HCT116 (cell line): ENCODE measurements at regions not wholly inside any gene's neighbourhood (a gene's known extent, or its start where the extent isn't known, plus 50 kb on each side); places are given as distances from the start of the nearest gene placed in this dataset.

Experiments
- ATAC-seq: fragments of 200-7000 bp; cut with Tn5 transposase; 2 replicates; pipeline ENCODE4 v1.9.1; 2020; ENCODE audit warnings: mild to moderate bottlenecking, moderate library complexity
- BruUV-seq: library from RNA; stranded (reverse); fragments of 400-500 nt; replicated peaks from 2 replicates; lab custom pipeline; 2021; lab: Mats Ljungman, UMichigan
- CTCF ChIA-PET: fragments of 300-600 bp; sonication (Branson Sonifier 250); formaldehyde crosslinking; loops from one replicate; lab custom pipeline; 2021; ENCODE audit warnings: antibody characterized with exemption; lab: Charles Lee
- POLR2A ChIA-PET: fragments of 300-600, 350-600 bp; sonication (Branson Sonifier 250); formaldehyde crosslinking; loops from one replicate; lab custom pipeline; 2021; ENCODE audit warnings: antibody characterized with exemption; lab: Charles Lee
- RAD21 ChIA-PET, 2 experiments: fragments of 300-600 bp; sonication (Branson Sonifier 250); formaldehyde crosslinking; loops; one replicate each; lab custom pipeline; 2023; ENCODE audit warnings: low total read pairs in 2 of 2; ENCODE audit not compliant: uncharacterized antibody in 2 of 2, unreplicated experiment in 2 of 2, low non-redundant PET in 1 of 2; lab: Charles Lee
- DNase-seq: peaks from one replicate; pipeline ENCODE4 v3.0.0-alpha.2; 2010; ENCODE audit warnings: low read depth, low spot score
- H2AFZ ChIP-seq: fragments of 200-600 bp; shearing (Covaris generic), sonication (generic); 2 replicates; pipeline ENCODE4 v1.6.1; 2017; ENCODE audit warnings: low read depth, mixed run types, mixed read lengths, antibody characterized with exemption, low read length; ENCODE audit not compliant: poor library complexity, severe bottlenecking
- H3K27ac ChIP-seq: 2 replicates; pipeline ENCODE4 v1.5.1; 2012; ENCODE audit warnings: low read depth, low read length
- H3K27me3 ChIP-seq: fragments of 200-600 bp; sonication (generic); 2 replicates; pipeline ENCODE4 v1.6.1; 2016; ENCODE audit warnings: mixed run types, low read length, mixed read lengths; ENCODE audit not compliant: insufficient read depth
- H3K36me3 ChIP-seq, 2 experiments: fragments of 200-500 bp in 1 of 2; fragments of 200-600 bp in 1 of 2; sonication (Bioruptor generic) in 1 of 2; sonication (generic) in 1 of 2; 2 replicates each; pipeline versions ENCODE4 v1.5.1 to v1.6.1; 2014 to 2016; ENCODE audit warnings: low read length in 2 of 2, inconsistent platforms in 1 of 2, mixed read lengths in 1 of 2, mixed run types in 1 of 2; ENCODE audit not compliant: insufficient read depth in 2 of 2, control insufficient read depth in 1 of 2
- H3K4me1 ChIP-seq, 2 experiments: fragments of 200-600 bp in 1 of 2; sonication (generic) in 1 of 2; 2 replicates each; pipeline versions ENCODE4 v1.5.1 to v1.6.1; 2012 to 2017; ENCODE audit warnings: low read length in 2 of 2, inconsistent platforms in 1 of 2, mild to moderate bottlenecking in 1 of 2, mixed read lengths in 1 of 2, mixed run types in 1 of 2, moderate library complexity in 1 of 2; ENCODE audit not compliant: insufficient read depth in 2 of 2, control insufficient read depth in 1 of 2
- H3K4me2 ChIP-seq: fragments of 200-600 bp; sonication (generic); 2 replicates; pipeline ENCODE4 v1.6.1; 2017; ENCODE audit warnings: mixed run types, low read length, mixed read lengths
- H3K4me3 ChIP-seq, 2 experiments: fragments of 200-600 bp in 1 of 2; sonication (generic) in 1 of 2; replicated peaks in 1 of 2; 2 replicates each; pipeline ENCODE4 v1.5.1; 2011 to 2016; ENCODE audit warnings: low read length in 2 of 2, control low read depth in 1 of 2, low read depth in 1 of 2, mild to moderate bottlenecking in 1 of 2, mixed read lengths in 1 of 2, mixed run types in 1 of 2
- H3K79me2 ChIP-seq: fragments of 200-600 bp; sonication (generic); 2 replicates; pipeline ENCODE4 v1.6.1; 2017; ENCODE audit warnings: mild to moderate bottlenecking, mixed run types, low read length, moderate library complexity, mixed read lengths; ENCODE audit not compliant: insufficient read depth
- H3K9ac ChIP-seq: fragments of 200-600 bp; sonication (generic); 2 replicates; pipeline ENCODE4 v1.6.1; 2016; ENCODE audit warnings: low read length, mixed read lengths
- H3K9me2 ChIP-seq: fragments of 200-600 bp; sonication (generic), shearing (Covaris generic); 2 replicates; pipeline ENCODE4 v1.6.1; 2017; ENCODE audit warnings: mixed run types, mild to moderate bottlenecking, moderate library complexity; ENCODE audit not compliant: insufficient read depth
- H3K9me3 ChIP-seq, 2 experiments: fragments of 200-500 bp in 1 of 2; fragments of 200-600 bp in 1 of 2; sonication (Bioruptor generic) in 1 of 2; sonication (generic) in 1 of 2; 2 replicates each; pipeline ENCODE4 v1.6.1; 2014 to 2017; ENCODE audit warnings: low read length in 2 of 2, mixed read lengths in 2 of 2, inconsistent platforms in 1 of 2, low read depth in 1 of 2, mild to moderate bottlenecking in 1 of 2, mixed run types in 1 of 2, moderate library complexity in 1 of 2; ENCODE audit not compliant: control insufficient read depth in 1 of 2, insufficient read depth in 1 of 2
- H4K20me1 ChIP-seq: fragments of 200-600 bp; sonication (generic), shearing (Covaris generic); 2 replicates; pipeline ENCODE4 v1.6.1; 2017; ENCODE audit warnings: mixed run types, mild to moderate bottlenecking, moderate library complexity; ENCODE audit not compliant: insufficient read depth
- CTCF ChIP-seq, 3 experiments: fragments of 200-600 bp in 1 of 3; sonication (generic) in 1 of 3; IDR thresholded peaks in 2 of 3; conservative IDR thresholded peaks in 1 of 3; 2 replicates each; pipeline ENCODE4 v1.5.1; 2012 to 2017; ENCODE audit warnings: low read depth in 2 of 3, low read length in 2 of 3, antibody characterized with exemption in 1 of 3, borderline replicate concordance in 1 of 3, control low read depth in 1 of 3, mild to moderate bottlenecking in 1 of 3, mixed read lengths in 1 of 3, mixed run types in 1 of 3, moderate library complexity in 1 of 3; ENCODE audit not compliant: insufficient read depth in 1 of 3
- MAX ChIP-seq: IDR thresholded peaks from 2 replicates; pipeline ENCODE4 v1.6.1; 2012
- intact Hi-C: fragments of 100-400 bp; cut with micrococcal nuclease; formaldehyde crosslinking; loops from 2 replicates; pipeline ENCODE4 v1.10.0; 2022
- TF ChIP-seq, protein P1 (sequence below): IDR thresholded peaks from 2 replicates; pipeline ENCODE4 v1.6.1; 2011; ENCODE audit warnings: mild to moderate bottlenecking, low read length, moderate library complexity; ENCODE audit not compliant: insufficient replicate concordance; ENCODE audit errors: extremely low read depth

GRCh38 chr5:27381686-27382085 lies 343.3 kb upstream of the CDH9 start:
- DNase-seq (no peak), ATAC-seq (no peak)
- ChIA-PET POLR2A (no interaction called here), RAD21 (no interaction called here), CTCF (no interaction called here)
- TF ChIP-seq, protein P1, sequence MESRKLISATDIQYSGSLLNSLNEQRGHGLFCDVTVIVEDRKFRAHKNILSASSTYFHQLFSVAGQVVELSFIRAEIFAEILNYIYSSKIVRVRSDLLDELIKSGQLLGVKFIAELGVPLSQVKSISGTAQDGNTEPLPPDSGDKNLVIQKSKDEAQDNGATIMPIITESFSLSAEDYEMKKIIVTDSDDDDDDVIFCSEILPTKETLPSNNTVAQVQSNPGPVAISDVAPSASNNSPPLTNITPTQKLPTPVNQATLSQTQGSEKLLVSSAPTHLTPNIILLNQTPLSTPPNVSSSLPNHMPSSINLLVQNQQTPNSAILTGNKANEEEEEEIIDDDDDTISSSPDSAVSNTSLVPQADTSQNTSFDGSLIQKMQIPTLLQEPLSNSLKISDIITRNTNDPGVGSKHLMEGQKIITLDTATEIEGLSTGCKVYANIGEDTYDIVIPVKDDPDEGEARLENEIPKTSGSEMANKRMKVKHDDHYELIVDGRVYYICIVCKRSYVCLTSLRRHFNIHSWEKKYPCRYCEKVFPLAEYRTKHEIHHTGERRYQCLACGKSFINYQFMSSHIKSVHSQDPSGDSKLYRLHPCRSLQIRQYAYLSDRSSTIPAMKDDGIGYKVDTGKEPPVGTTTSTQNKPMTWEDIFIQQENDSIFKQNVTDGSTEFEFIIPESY = no peak
- Histone ChIP-seq H2AFZ (no peak overlapping the region), H3K4me3 (no peak overlapping the region), H3K79me2 (no peaks in the 10 kb centered on the region), H4K20me1 (no peaks in the 10 kb centered on the region), H3K36me3 (no peaks in the 10 kb centered on the region), H3K9me3 (peaks cover 7 to 15% of the 10 kb centered on the region in 2 experiments; a peak in 2 of 4 replicates), H3K9me2 (no peaks in the 10 kb centered on the region), H3K27me3 (no peaks in the 10 kb centered on the region), H3K4me1 (no peaks in the 10 kb centered on the region), H3K27ac (no peak overlapping the region), H3K4me2 (no peak overlapping the region), H3K9ac (no peak overlapping the region)
- no TSS peak for BruUV-seq
- intact Hi-C loops = no loop called here

DNA sequence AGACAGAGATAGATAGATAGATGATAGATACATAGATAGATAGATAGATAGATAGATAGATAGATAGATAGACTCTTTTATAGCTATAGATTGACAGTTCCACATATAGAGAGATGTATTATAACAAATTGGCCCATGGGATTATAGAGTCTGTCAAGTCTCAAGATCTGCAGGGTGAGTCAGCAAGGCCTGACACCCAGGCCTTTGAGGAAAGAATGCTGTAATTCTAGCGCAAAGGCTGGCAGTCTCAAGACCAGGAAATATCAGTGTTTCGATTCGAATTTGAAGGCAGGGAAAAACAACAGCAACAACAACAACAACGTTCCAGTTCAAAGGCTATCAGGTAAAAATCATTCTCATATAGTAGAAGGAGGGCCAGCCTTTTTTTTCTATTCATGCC lies 339.2 kb upstream of the CDH9 start:
- Histone ChIP-seq H3K9me3 (peaks cover 8 to 22% of the 10 kb centered on the region in 2 experiments; a peak in 3 of 4 replicates), H3K4me1 (no peaks in the 10 kb centered on the region), H3K9me2 (no peaks in the 10 kb centered on the region), H2AFZ (no peak overlapping the region), H3K79me2 (no peaks in the 10 kb centered on the region), H4K20me1 (no peaks in the 10 kb centered on the region), H3K27me3 (no peaks in the 10 kb centered on the region), H3K4me3 (no peak overlapping the region), H3K27ac (no peak overlapping the region), H3K4me2 (no peak overlapping the region), H3K9ac (no peak overlapping the region), H3K36me3 (no peaks in the 10 kb centered on the region)
- POLR2A ChIA-PET = no interaction called here
- no peak for ATAC-seq
- CTCF ChIA-PET = no interaction called here
- intact Hi-C loops = no loop called here
- TF ChIP-seq CTCF (IDR thresholded peaks at IDR 0.05 in 2 of 3, conservative IDR thresholded peaks at IDR 0.05 in 1 of 3; ENCODE audit: borderline replicate concordance in 1 of 3, insufficient read depth in 1 of 3, low read depth in 2 of 3, low read length in 2 of 3) (no peak), MAX (no peak)
- RAD21 ChIA-PET = no interaction called here
- DNase-seq = no peak
- no TSS peak for BruUV-seq
